GM21529 (cell line): ENCODE measurements at regions not wholly inside any gene's neighbourhood (a gene's known extent, or its start where the extent isn't known, plus 50 kb on each side); places are given as distances from the start of the nearest gene placed in this dataset.

Experiments
- ATAC-seq: cut with Tn5 transposase; IDR thresholded peaks from one replicate; pipeline ENCODE4 v1.9.1; 2021; ENCODE audit not compliant: unreplicated experiment

GRCh38 chr11:116104498-116105174 is 600.4 kb upstream of the CADM1 start:
- no peak for ATAC-seq

DNA sequence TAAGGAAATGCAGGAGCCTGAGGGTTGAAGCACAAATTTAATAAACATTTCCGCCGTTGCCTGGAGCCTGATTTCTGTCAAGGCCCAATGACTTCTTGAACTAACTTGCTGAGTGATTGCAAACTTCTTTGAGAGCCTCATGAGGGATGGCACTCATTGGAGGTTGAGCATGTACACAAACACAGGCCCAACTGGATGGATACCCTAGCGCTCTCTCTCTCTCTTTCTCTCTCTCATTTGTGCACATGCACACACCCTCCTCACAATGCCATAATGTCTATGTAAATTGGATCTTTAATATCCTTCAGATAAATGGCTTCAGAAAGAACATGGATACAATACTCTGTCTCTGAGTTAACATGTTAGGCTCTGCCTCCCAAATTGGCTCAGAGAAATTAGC is 597.7 kb upstream of the CADM1 start:
- no peak for ATAC-seq

DNA sequence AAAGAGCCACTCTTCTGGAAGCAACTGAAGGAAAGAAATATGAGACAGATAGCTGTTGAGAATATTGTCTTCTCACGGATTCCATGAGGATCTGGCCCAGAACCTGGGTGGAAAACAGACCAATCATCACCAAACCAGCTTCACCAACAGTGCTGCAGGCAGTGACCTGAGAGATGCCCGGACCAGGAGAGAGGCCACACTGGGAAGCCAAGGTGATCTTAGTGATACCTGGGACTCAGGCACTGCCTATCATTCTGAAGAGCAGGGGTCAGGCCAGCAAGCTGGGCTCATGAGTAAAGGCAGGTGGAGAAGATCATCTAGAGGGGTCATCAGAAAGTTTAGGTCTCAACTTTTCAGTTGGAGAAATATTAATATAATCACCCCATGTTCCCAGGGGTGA is 595.8 kb upstream of the CADM1 start:
- no peak for ATAC-seq

DNA sequence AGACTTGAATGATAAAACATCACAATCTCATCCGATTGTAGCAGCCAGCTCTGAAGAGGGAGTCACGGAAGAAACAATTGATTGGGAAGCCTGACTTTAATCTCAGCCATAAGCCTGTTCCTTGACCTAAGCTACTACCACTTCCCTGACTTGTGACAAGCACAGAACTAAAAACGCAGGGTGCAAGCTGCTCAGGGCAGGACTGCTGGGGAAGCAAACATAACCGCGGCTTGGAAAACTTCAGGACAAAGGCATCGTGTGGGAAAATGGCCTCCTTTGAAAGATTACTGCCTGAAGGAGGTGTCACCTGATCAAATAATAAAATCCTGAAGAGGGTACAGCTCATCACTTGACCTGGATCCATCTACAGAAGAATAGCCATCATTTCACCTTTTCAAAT is 595.3 kb upstream of the CADM1 start:
- no peak for ATAC-seq

GRCh38 chr11:116096272-116096995 is 592.2 kb upstream of the CADM1 start:
- no peak for ATAC-seq

DNA sequence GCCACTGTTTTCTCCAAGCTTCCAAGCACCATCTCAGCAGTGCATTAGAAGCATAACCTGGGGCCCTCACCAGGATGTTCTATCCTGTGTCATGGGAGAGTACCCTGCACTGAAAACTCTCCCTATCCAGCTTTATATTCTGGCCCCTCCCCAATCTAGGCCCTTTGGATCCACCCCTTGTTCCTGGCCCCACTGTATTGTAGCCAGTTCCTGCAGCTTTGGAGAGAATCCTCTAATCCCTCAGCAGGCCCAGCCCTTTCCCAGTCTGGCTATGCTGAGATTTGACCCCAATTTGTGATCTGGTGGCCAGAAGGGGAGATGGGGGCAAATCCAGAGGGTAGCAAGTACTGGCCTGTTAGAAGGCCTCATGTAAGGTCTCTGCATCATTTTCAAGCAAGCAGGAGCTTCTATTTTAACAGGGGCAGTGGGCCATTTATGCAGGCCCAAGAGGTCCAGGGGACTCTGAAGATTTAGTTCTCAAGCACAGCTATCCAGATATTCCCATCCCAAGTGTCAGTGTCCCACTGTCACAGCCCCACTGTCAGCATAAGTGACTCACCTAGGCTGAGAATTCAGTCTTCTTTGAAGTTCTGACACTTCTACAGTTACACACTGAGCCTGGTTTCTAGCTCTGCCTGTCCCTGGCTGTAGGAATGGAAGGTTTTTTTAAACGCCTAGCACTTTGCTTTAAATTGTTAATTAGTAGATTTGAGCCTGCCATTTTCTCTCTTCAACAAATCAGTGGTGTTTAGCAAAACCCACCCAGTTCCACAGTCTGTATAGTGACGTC is 589.5 kb upstream of the CADM1 start:
- ATAC-seq = no peak

DNA sequence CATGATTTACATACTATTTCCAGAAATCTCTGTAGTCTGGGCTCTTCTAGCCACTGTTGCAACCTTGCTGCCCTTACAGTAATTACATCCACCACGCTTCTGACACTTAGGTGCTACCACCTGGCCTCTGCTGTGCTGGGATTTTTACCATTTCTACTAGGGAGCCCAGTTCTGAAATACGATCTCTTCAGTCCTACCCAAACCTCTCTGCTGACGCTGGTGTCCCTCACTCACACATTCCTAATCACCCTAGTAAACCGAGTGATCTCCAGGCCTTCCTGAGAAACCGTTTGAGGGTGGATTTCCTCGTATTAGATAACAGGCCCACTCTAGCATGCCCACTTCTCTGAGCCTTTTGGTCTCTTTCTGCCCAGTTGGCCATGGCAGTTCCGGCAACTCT is 588.9 kb upstream of the CADM1 start:
- ATAC-seq = no peak

- no peak for ATAC-seq
These were observed 582.2 kb upstream of the CADM1 start for GRCh38 chr11:116086426-116086825.

- ATAC-seq = no peak
These were observed 580.9 kb upstream of the CADM1 start for GRCh38 chr11:116085031-116085635.

DNA sequence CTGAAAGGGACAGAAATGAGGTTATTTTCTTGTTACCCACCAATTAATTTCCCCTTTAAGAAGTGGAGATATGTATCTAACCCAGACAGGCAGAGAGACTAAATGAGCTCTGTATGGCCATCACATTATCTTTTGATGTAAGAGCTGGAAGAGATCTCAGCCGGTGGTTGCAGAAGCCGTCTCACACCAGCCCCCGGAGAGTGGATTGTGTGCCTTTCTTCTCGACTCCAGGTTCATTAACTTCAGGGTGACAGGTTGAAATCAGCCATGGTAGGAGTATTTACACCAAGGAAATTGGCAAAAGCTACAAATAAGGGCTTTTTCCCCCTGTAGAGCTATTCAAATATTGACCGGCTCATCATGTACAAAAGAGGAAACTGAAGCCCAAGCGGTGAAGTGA is 580.3 kb upstream of the CADM1 start:
- ATAC-seq = no peak

DNA sequence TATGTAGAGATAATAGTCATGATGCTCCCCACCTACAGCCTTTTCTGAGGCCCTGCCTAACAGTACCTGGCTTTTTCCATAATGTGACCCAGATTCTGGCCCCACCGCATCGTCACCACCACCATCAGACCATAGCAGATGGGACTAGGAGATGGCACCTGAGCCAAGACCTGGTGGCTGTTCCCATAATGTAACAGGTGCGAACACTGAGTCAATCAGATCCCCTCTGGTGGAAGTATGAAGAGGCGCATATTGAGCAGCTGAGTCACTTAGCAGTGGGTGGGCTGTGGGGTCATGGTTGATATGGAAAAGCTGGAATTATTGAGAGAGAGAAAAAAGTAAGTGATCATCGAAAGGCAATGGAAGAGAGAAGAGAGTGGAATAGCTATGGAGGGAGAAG is 578.0 kb upstream of the CADM1 start:
- ATAC-seq = no peak

DNA sequence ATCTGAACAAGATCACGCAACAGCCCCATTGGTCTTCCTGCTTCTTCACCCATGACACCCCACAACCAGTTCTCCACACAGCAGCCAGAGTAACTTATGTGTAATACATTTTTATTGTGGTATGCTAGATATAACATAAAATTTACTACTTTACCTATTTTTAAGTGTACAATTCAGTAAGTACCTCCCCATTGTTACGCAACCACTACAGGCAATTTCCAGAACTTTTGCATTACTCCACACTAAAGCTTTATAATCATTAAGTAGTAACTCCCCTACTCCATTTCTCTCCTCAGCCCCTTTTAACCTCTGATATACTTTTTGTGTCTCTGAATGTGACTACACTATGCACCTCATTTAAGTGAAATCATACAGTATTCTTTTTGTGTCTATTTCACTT is 575.4 kb upstream of the CADM1 start:
- ATAC-seq = no peak

DNA sequence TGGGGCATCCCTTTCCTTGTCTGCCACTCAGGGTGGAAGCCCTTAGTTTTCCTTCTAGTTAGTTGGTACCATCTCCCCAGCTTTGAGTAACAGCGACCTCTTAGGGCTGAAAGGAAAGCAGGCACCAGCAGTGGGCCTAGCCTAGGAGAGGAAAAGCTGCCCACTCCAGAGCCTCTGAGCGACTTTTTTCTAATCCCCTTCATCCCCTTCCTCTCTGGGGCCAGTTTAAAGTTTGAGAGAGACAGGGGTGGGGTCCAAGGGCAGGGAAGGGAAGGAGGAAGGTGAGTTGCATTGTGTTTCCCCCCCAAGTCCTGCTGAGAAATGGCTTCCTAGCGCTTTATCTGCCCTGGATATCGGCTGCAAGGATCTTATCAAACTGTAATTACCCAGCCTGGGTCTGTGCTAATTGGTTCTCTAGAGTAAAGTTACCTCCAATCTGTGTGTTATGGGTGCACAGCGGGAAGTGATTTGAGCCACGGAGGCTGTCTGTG is 573.9 kb upstream of the CADM1 start:
- no peak for ATAC-seq

GRCh38 chr11:116077092-116077491 is 572.9 kb upstream of the CADM1 start:
- ATAC-seq = no peak

- peak; percentile 91 for ATAC-seq
These were observed 569.9 kb upstream of the CADM1 start for GRCh38 chr11:116073854-116074837.

DNA sequence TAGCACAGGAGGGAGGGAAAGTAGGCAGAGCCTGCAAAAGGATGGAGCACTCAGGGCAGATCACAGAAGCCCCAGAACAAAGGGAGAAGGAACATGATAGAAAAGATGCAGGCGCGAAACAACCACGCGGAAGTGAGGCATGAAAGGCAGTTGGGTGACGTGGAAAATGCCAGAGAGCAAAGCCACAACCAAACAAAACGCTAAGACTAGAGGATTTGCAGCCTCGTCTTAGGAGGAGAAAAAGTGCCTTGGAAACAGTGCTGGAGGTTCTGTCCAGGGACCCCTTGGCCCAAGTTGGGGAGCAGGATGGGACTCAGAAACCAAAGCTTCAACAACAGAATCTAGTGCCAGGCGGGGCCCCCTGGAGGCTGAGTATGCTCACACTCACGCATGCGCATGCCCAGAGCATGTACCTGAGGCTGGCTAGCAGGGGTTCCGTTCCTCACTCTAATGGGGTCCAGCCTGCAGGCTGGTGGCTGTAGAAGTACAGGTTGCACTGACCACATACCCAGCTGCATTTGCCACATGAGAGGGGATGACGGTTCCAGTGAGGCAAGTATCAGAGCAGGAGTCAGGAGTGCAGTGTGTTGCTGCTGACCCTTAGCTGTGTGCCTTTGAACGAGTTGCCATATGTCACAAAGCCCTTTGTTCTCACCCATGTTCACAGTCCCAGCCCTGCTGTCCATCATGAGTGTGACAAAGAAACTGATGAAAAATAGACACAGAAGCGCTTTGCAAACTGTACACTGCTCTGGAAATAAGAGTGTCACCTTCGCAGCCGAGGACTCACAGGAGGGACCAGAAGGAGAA is 568.6 kb upstream of the CADM1 start:
- ATAC-seq = no peak

DNA sequence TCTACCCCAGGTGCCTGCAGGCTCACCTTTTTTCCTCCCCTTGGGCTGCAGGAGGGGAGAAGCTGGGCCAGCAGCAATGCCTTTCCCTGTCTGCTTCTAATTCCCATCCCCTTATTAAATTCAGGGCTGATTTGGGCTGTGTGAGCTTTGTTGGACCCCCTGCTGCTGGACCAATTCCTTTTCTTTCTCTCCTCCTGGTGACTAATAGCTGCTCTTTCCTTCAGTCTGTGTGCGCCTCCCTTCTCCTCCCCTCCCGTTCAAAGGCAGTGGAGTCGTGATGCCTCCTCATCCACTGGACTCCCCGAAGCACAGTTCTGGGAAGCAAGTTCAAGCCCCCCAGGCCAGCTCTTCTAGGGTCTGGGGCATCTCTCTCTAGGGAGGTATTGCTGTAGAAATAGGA is 567.9 kb upstream of the CADM1 start:
- no peak for ATAC-seq

- ATAC-seq = no peak
These were observed 567.0 kb upstream of the CADM1 start for GRCh38 chr11:116071241-116071640.

- no peak for ATAC-seq
These were observed 566.3 kb upstream of the CADM1 start for GRCh38 chr11:116070520-116070919.
